CD14-positive monocyte (primary cell): ENCODE measurements at regions not wholly inside any gene's neighbourhood (a gene's known extent, or its start where the extent isn't known, plus 50 kb on each side); places are given as distances from the start of the nearest gene placed in this dataset.

Experiments
- DNase-seq, 3 donors: peaks; one replicate each; pipeline ENCODE4 v3.0.0-alpha.2; 2011 to 2022
- H2AFZ ChIP-seq: 2 replicates; pipeline ENCODE4 v1.6.0; 2012; ENCODE audit warnings: mild to moderate bottlenecking, low read depth, low read length, inconsistent platforms; ENCODE audit not compliant: insufficient read depth, poor library complexity, severe bottlenecking
- H3K27ac ChIP-seq, 2 donors: 1 replicate in 1 of 2; 2 replicates in 1 of 2; pipeline ENCODE4 v1.5.1; 2012 to 2013; ENCODE audit warnings: low read length in 2 of 2, control low read depth in 1 of 2, inconsistent platforms in 1 of 2, low read depth in 1 of 2, mild to moderate bottlenecking in 1 of 2
- H3K27me3 ChIP-seq, 2 donors: one replicate each; pipeline versions ENCODE4 v1.6.0 to v1.6.1; 2011 to 2013; ENCODE audit warnings: low read length in 2 of 2; ENCODE audit not compliant: control insufficient read depth in 2 of 2, insufficient read depth in 2 of 2
- H3K36me3 ChIP-seq, 2 donors: replicated peaks in 1 of 2; 1 replicate in 1 of 2; 2 replicates in 1 of 2; pipeline versions ENCODE4 v1.5.1 to v1.6.1; 2012 to 2013; ENCODE audit warnings: low read length in 2 of 2, control low read depth in 1 of 2, inconsistent platforms in 1 of 2, mild to moderate bottlenecking in 1 of 2; ENCODE audit not compliant: insufficient read depth in 2 of 2, control insufficient read depth in 1 of 2
- H3K4me1 ChIP-seq, 2 donors: 1 replicate in 1 of 2; 2 replicates in 1 of 2; pipeline versions ENCODE4 v1.5.1 to v1.6.1; 2012 to 2013; ENCODE audit warnings: low read length in 2 of 2, control low read depth in 1 of 2, inconsistent platforms in 1 of 2, mild to moderate bottlenecking in 1 of 2, moderate library complexity in 1 of 2; ENCODE audit not compliant: insufficient read depth in 2 of 2, control insufficient read depth in 1 of 2
- H3K4me2 ChIP-seq: replicated peaks from 2 replicates; pipeline ENCODE3; 2012; ENCODE audit warnings: low read length, moderate library complexity, mild to moderate bottlenecking; ENCODE audit not compliant: poor library complexity, severe bottlenecking; ENCODE audit errors: extremely low read depth
- H3K4me3 ChIP-seq, 3 experiments: fragments of 200-600 bp in 1 of 3; sonication (generic) in 1 of 3; replicated peaks in 1 of 3; 1 replicate in 2 of 3; 2 replicates in 1 of 3; pipeline ENCODE4 v1.5.1; 2011 to 2013; ENCODE audit warnings: low read length in 3 of 3, mild to moderate bottlenecking in 3 of 3, control low read depth in 2 of 3, low read depth in 2 of 3, inconsistent platforms in 1 of 3, moderate library complexity in 1 of 3
- H3K79me2 ChIP-seq: 2 replicates; pipeline ENCODE4 v1.6.0; 2012; ENCODE audit warnings: mild to moderate bottlenecking, control low read depth, inconsistent platforms, low read length, moderate library complexity; ENCODE audit not compliant: insufficient read depth
- H3K9ac ChIP-seq: 2 replicates; pipeline ENCODE4 v1.6.0; 2017; ENCODE audit warnings: low read length, mild to moderate bottlenecking; ENCODE audit not compliant: insufficient read depth, poor library complexity, severe bottlenecking
- H3K9me3 ChIP-seq, 2 donors: replicated peaks in 1 of 2; 1 replicate in 1 of 2; 2 replicates in 1 of 2; pipeline versions ENCODE4 v1.5.1 to v1.6.1; 2012 to 2013; ENCODE audit warnings: low read length in 2 of 2, control low read depth in 1 of 2; ENCODE audit not compliant: control insufficient read depth in 1 of 2, insufficient read depth in 1 of 2
- H4K20me1 ChIP-seq: 2 replicates; pipeline ENCODE4 v1.6.0; 2012; ENCODE audit warnings: mild to moderate bottlenecking, low read length, control low read depth, moderate library complexity; ENCODE audit not compliant: insufficient read depth
- H3K27ac Mint-ChIP-seq, 7 donors: one replicate each; pipeline ENCODE4 v1.8.0; 2020; ENCODE audit warnings: mild to moderate bottlenecking in 7 of 7, mixed read lengths in 7 of 7, moderate library complexity in 6 of 7, inconsistent platforms in 2 of 7
- H3K27me3 Mint-ChIP-seq, 3 donors: one replicate each; pipeline ENCODE4 v1.8.0; 2021 to 2022; ENCODE audit warnings: low read depth in 3 of 3, mild to moderate bottlenecking in 3 of 3, mixed read lengths in 3 of 3, moderate library complexity in 3 of 3, inconsistent platforms in 1 of 3
- H3K36me3 Mint-ChIP-seq, 2 donors: one replicate each; pipeline ENCODE4 v1.8.0; 2020; ENCODE audit warnings: mixed read lengths in 2 of 2, inconsistent platforms in 1 of 2, mild to moderate bottlenecking in 1 of 2
- H3K4me1 Mint-ChIP-seq: one replicate; pipeline ENCODE4 v1.8.0; 2020; ENCODE audit warnings: mild to moderate bottlenecking, mixed read lengths
- H3K4me3 Mint-ChIP-seq, 2 donors: one replicate each; pipeline ENCODE4 v1.8.0; 2020; ENCODE audit warnings: mild to moderate bottlenecking in 2 of 2, mixed read lengths in 2 of 2, moderate library complexity in 1 of 2
- H3K9me3 Mint-ChIP-seq, 7 donors: one replicate each; pipeline ENCODE4 v1.8.0; 2020 to 2022; ENCODE audit warnings: mixed read lengths in 7 of 7, mild to moderate bottlenecking in 6 of 7, moderate library complexity in 6 of 7, inconsistent platforms in 2 of 7
- CTCF ChIP-seq: fragments of 200-600 bp; IDR thresholded peaks from one replicate; pipeline ENCODE4 v1.8.0; 2022; ENCODE audit warnings: antibody characterized with exemption, mild to moderate bottlenecking
- WGBS: methylation state at CpG from one replicate; pipeline ENCODE4 v1.1.5; 2013; ENCODE audit warnings: missing lambda C conversion rate; ENCODE audit not compliant: insufficient coverage; 5-methylcytosine and 5-hydroxymethylcytosine counted together
- intact Hi-C, 2 donors: fragments of 100-400 bp; cut with micrococcal nuclease; formaldehyde crosslinking; loops; one replicate each; pipeline versions ENCODE4 v1.15.0 to v1.15.1; 2023

- no peak overlapping the region for H3K27ac Mint-ChIP-seq
- intact Hi-C loops: no loop called here
Observed at GRCh38 chr13:105037110-105037509, 1498.4 kb downstream of the EFNB2 start.

GRCh38 chr13:105035092-105035491 lies 1500.4 kb downstream of the EFNB2 start:
- TF ChIP-seq CTCF: no peak
- Histone ChIP-seq H3K27ac (no peak overlapping the region), H3K27me3 (no peaks in the 10 kb centered on the region), H3K9ac (no peak overlapping the region), H3K79me2 (no peaks in the 10 kb centered on the region), H3K4me2 (no peak overlapping the region), H3K4me1 (no peaks in the 10 kb centered on the region), H3K4me3 (no peak overlapping the region), H3K36me3 (no peaks in the 10 kb centered on the region), H3K9me3 (peaks cover 0 to 6% of the 10 kb centered on the region in 2 donors), H2AFZ (no peak overlapping the region), H4K20me1 (no peaks in the 10 kb centered on the region)
- intact Hi-C loops: no loop called here
- Mint-ChIP-seq H3K4me1 (no peaks in the 10 kb centered on the region), H3K36me3 (no peaks in the 10 kb centered on the region), H3K27ac (no peak overlapping the region), H3K9me3 (peaks cover 0 to 5% (median 2%) of the 10 kb centered on the region in 7 donors), H3K27me3 (no peaks in the 10 kb centered on the region), H3K4me3 (no peak overlapping the region)
- 100% methylated on average over 3 of the region's 4 CpGs for WGBS
- DNase-seq: no peak

More at GRCh38 chr13:105037110-105037509, 1498.4 kb downstream of the EFNB2 start:
- no peaks in the 10 kb centered on the region for H3K4me1 ChIP-seq
- H3K4me3 Mint-ChIP-seq: no peak overlapping the region
- peaks cover 2 to 14% (median 8%) of the 10 kb centered on the region in 7 donors for H3K9me3 Mint-ChIP-seq
- H3K27me3 Mint-ChIP-seq: no peaks in the 10 kb centered on the region
- H3K4me3 ChIP-seq: no peak overlapping the region
- H4K20me1 ChIP-seq: no peaks in the 10 kb centered on the region
- no peaks in the 10 kb centered on the region for H3K79me2 ChIP-seq
- WGBS: no CpG with 5 or more reads among the region's 2 CpGs
- no peaks in the 10 kb centered on the region for H3K4me1 Mint-ChIP-seq
- H3K36me3 ChIP-seq: no peaks in the 10 kb centered on the region
- no peak for TF ChIP-seq CTCF
- H3K27ac ChIP-seq: no peak overlapping the region
- no peak for DNase-seq
- H3K36me3 Mint-ChIP-seq: no peaks in the 10 kb centered on the region
- H3K9me3 ChIP-seq: peaks cover 3 to 13% of the 10 kb centered on the region in 2 donors
- H2AFZ ChIP-seq: no peak overlapping the region
- H3K9ac ChIP-seq: no peak overlapping the region
- H3K27me3 ChIP-seq: no peaks in the 10 kb centered on the region
- no peak overlapping the region for H3K4me2 ChIP-seq
